Astrocyte (in vitro differentiated cells and primary cell): ENCODE measurements at regions not wholly inside any gene's neighbourhood (a gene's known extent, or its start where the extent isn't known, plus 50 kb on each side); places are given as distances from the start of the nearest gene placed in this dataset.

Source experiments
- DNase-seq: peaks from one replicate; pipeline ENCODE4 v3.0.0-alpha.2; 2010; ENCODE audit warnings: low read depth
- FAIRE-seq: peaks from 2 replicates; lab custom pipeline; 2011; peaks lifted over from hg19 to GRCh38; lab: Jason Lieb, UNC
- H2AFZ ChIP-seq: 2 replicates; pipeline ENCODE4 v1.6.0; 2012; ENCODE audit warnings: low read depth, low read length, inconsistent platforms
- H3K27ac ChIP-seq: 2 replicates; pipeline ENCODE4 v1.5.1; 2011; ENCODE audit warnings: low read depth, low read length, inconsistent platforms
- H3K27me3 ChIP-seq: 2 replicates; pipeline ENCODE4 v1.6.0; 2011; ENCODE audit warnings: low read length, inconsistent platforms; ENCODE audit not compliant: insufficient read depth
- H3K36me3 ChIP-seq: 2 replicates; pipeline ENCODE4 v1.5.1; 2011; ENCODE audit warnings: low read length, inconsistent platforms; ENCODE audit not compliant: insufficient read depth
- H3K4me1 ChIP-seq: 2 replicates; pipeline ENCODE4 v1.5.1; 2011; ENCODE audit warnings: low read length, inconsistent platforms; ENCODE audit not compliant: insufficient read depth
- H3K4me2 ChIP-seq: 2 replicates; pipeline ENCODE4 v1.6.0; 2012; ENCODE audit warnings: low read length, inconsistent platforms
- H3K4me3 ChIP-seq: 2 replicates; pipeline ENCODE4 v1.5.1; 2011; ENCODE audit warnings: low read depth, mild to moderate bottlenecking, low read length, inconsistent platforms; ENCODE audit not compliant: insufficient read depth
- H3K79me2 ChIP-seq: 2 replicates; pipeline ENCODE4 v1.6.0; 2012; ENCODE audit warnings: mild to moderate bottlenecking, low read length, inconsistent platforms; ENCODE audit not compliant: insufficient read depth
- H3K9ac ChIP-seq: 2 replicates; pipeline ENCODE4 v1.6.0; 2012; ENCODE audit warnings: mild to moderate bottlenecking, low read length, inconsistent platforms
- H3K9me3 ChIP-seq: 2 replicates; pipeline ENCODE4 v1.5.1; 2012; ENCODE audit warnings: low read depth, mild to moderate bottlenecking, low read length, inconsistent platforms; ENCODE audit not compliant: insufficient read depth
- H4K20me1 ChIP-seq: 2 replicates; pipeline ENCODE4 v1.6.0; 2012; ENCODE audit warnings: low read length, inconsistent platforms; ENCODE audit not compliant: insufficient read depth
- H3K27ac Mint-ChIP-seq: one replicate; pipeline ENCODE4 v1.8.0; 2021; ENCODE audit warnings: mild to moderate bottlenecking, mixed read lengths; ENCODE audit not compliant: unreplicated experiment
- H3K27me3 Mint-ChIP-seq: one replicate; pipeline ENCODE4 v1.8.0; 2021; ENCODE audit warnings: low read depth, mixed read lengths; ENCODE audit not compliant: unreplicated experiment
- H3K36me3 Mint-ChIP-seq: one replicate; pipeline ENCODE4 v1.8.0; 2021; ENCODE audit warnings: low read depth, mixed read lengths; ENCODE audit not compliant: unreplicated experiment
- H3K4me1 Mint-ChIP-seq: one replicate; pipeline ENCODE4 v1.8.0; 2021; ENCODE audit warnings: low read depth, mixed read lengths; ENCODE audit not compliant: unreplicated experiment
- H3K4me3 Mint-ChIP-seq: one replicate; pipeline ENCODE4 v1.8.0; 2021; ENCODE audit warnings: mild to moderate bottlenecking, moderate library complexity, mixed read lengths; ENCODE audit not compliant: unreplicated experiment
- H3K9me3 Mint-ChIP-seq: one replicate; pipeline ENCODE4 v1.8.0; 2021; ENCODE audit warnings: mild to moderate bottlenecking, mixed read lengths; ENCODE audit not compliant: unreplicated experiment
- EZH2 ChIP-seq: IDR thresholded peaks from 2 replicates; pipeline ENCODE4 v1.6.1; 2012; ENCODE audit warnings: mild to moderate bottlenecking, low read length, inconsistent platforms; ENCODE audit not compliant: insufficient read depth
- TF ChIP-seq, protein P1 (sequence below): IDR thresholded peaks from 2 replicates; pipeline ENCODE4 v1.5.1; 2011; ENCODE audit warnings: low read depth, mild to moderate bottlenecking, inconsistent platforms, low read length, moderate library complexity; ENCODE audit not compliant: insufficient read depth

GRCh38 chr2:8544786-8545694, 136.8 kb upstream of the ID2 start:
- no peaks in the 10 kb centered on the region for H4K20me1 ChIP-seq
- peaks cover 23% of the 10 kb centered on the region for H3K4me1 ChIP-seq
- peaks cover 12% of the 10 kb centered on the region for H3K4me1 Mint-ChIP-seq
- no peaks in the 10 kb centered on the region for H3K36me3 Mint-ChIP-seq
- TF ChIP-seq EZH2 = no peak
- TF ChIP-seq, protein P1, sequence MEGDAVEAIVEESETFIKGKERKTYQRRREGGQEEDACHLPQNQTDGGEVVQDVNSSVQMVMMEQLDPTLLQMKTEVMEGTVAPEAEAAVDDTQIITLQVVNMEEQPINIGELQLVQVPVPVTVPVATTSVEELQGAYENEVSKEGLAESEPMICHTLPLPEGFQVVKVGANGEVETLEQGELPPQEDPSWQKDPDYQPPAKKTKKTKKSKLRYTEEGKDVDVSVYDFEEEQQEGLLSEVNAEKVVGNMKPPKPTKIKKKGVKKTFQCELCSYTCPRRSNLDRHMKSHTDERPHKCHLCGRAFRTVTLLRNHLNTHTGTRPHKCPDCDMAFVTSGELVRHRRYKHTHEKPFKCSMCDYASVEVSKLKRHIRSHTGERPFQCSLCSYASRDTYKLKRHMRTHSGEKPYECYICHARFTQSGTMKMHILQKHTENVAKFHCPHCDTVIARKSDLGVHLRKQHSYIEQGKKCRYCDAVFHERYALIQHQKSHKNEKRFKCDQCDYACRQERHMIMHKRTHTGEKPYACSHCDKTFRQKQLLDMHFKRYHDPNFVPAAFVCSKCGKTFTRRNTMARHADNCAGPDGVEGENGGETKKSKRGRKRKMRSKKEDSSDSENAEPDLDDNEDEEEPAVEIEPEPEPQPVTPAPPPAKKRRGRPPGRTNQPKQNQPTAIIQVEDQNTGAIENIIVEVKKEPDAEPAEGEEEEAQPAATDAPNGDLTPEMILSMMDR = peak; percentile 17
- no peaks in the 10 kb centered on the region for H3K36me3 ChIP-seq
- H3K27me3 ChIP-seq = no peaks in the 10 kb centered on the region
- peak overlapping the region; percentile 17 for H3K27ac ChIP-seq
- H3K9ac ChIP-seq = peak overlapping the region; percentile 39
- H3K79me2 ChIP-seq = no peaks in the 10 kb centered on the region
- no peak overlapping the region for H3K27ac Mint-ChIP-seq
- no peak overlapping the region for H2AFZ ChIP-seq
- DNase-seq = peak; percentile 93
- H3K4me2 ChIP-seq = peak overlapping the region; percentile 17
- H3K4me3 Mint-ChIP-seq = no peak overlapping the region
- H3K27me3 Mint-ChIP-seq = peaks cover 37% of the 10 kb centered on the region
- H3K9me3 Mint-ChIP-seq = no peaks in the 10 kb centered on the region
- no peak overlapping the region for H3K4me3 ChIP-seq
- no peaks in the 10 kb centered on the region for H3K9me3 ChIP-seq
- no peak for FAIRE-seq

- no peak for FAIRE-seq
- TF ChIP-seq, protein P1 = no peak
- TF ChIP-seq EZH2 = no peak
- Histone ChIP-seq H3K4me1 (peaks cover 23% of the 10 kb centered on the region), H3K27me3 (no peaks in the 10 kb centered on the region), H3K9me3 (no peaks in the 10 kb centered on the region), H4K20me1 (no peaks in the 10 kb centered on the region), H3K4me2 (no peak overlapping the region), H3K36me3 (no peaks in the 10 kb centered on the region), H3K27ac (no peak overlapping the region), H3K9ac (no peak overlapping the region), H3K4me3 (no peak overlapping the region), H3K79me2 (no peaks in the 10 kb centered on the region), H2AFZ (no peak overlapping the region)
- H3K4me1 Mint-ChIP-seq = peaks cover 12% of the 10 kb centered on the region
- peaks cover 30% of the 10 kb centered on the region for H3K27me3 Mint-ChIP-seq
- DNase-seq = no peak
- H3K27ac Mint-ChIP-seq = no peak overlapping the region
- no peaks in the 10 kb centered on the region for H3K36me3 Mint-ChIP-seq
- H3K9me3 Mint-ChIP-seq = peaks cover 1% of the 10 kb centered on the region
- no peak overlapping the region for H3K4me3 Mint-ChIP-seq
Observed at GRCh38 chr2:8545695-8546611, 135.9 kb upstream of the ID2 start.
